Ishikawa (cell line): ENCODE measurements at regions not wholly inside any gene's neighbourhood (a gene's known extent, or its start where the extent isn't known, plus 50 kb on each side); places are given as distances from the start of the nearest gene placed in this dataset.

Experiments used
- CEBPB ChIP-seq: IDR thresholded peaks from 2 replicates; pipeline ENCODE4 v1.6.1; 2012
- CREB1 ChIP-seq: IDR thresholded peaks from 2 replicates; pipeline ENCODE4 v1.6.1; 2012; ENCODE audit warnings: low read depth
- EGR1 ChIP-seq: IDR thresholded peaks from 2 replicates; pipeline ENCODE4 v1.6.1; 2012
- EP300 ChIP-seq: IDR thresholded peaks from 2 replicates; pipeline ENCODE4 v1.6.1; 2012; ENCODE audit warnings: borderline replicate concordance
- FOXM1 ChIP-seq: IDR thresholded peaks from 2 replicates; pipeline ENCODE4 v1.6.1; 2012; ENCODE audit warnings: low read depth, borderline replicate concordance
- NFIC ChIP-seq: IDR thresholded peaks from 2 replicates; pipeline ENCODE4 v1.6.1; 2012
- RAD21 ChIP-seq: IDR thresholded peaks from 2 replicates; pipeline ENCODE4 v1.6.1; 2012; ENCODE audit warnings: low read depth
- TAF1 ChIP-seq: IDR thresholded peaks from 2 replicates; pipeline ENCODE4 v1.6.1; 2012; ENCODE audit warnings: low read depth, mild to moderate bottlenecking
- TCF12 ChIP-seq: IDR thresholded peaks from 2 replicates; pipeline ENCODE4 v1.6.1; 2012; ENCODE audit warnings: low read depth
- TEAD4 ChIP-seq: IDR thresholded peaks from 2 replicates; pipeline ENCODE4 v1.6.1; 2012
- YY1 ChIP-seq: IDR thresholded peaks from 2 replicates; pipeline ENCODE4 v1.6.1; 2012; ENCODE audit warnings: low read depth
- ZBTB7A ChIP-seq: IDR thresholded peaks from 2 replicates; pipeline ENCODE4 v1.6.1; 2012; ENCODE audit warnings: low read depth
- TF ChIP-seq, protein P1 (sequence below): IDR thresholded peaks from 2 replicates; pipeline ENCODE4 v1.6.1; 2012; ENCODE audit warnings: low read depth, mild to moderate bottlenecking
- TF ChIP-seq, protein P2 (sequence below): IDR thresholded peaks from 2 replicates; pipeline ENCODE4 v1.6.1; 2012
- TF ChIP-seq, protein P3 (sequence below): IDR thresholded peaks from 2 replicates; pipeline ENCODE4 v1.6.1; 2012

DNA sequence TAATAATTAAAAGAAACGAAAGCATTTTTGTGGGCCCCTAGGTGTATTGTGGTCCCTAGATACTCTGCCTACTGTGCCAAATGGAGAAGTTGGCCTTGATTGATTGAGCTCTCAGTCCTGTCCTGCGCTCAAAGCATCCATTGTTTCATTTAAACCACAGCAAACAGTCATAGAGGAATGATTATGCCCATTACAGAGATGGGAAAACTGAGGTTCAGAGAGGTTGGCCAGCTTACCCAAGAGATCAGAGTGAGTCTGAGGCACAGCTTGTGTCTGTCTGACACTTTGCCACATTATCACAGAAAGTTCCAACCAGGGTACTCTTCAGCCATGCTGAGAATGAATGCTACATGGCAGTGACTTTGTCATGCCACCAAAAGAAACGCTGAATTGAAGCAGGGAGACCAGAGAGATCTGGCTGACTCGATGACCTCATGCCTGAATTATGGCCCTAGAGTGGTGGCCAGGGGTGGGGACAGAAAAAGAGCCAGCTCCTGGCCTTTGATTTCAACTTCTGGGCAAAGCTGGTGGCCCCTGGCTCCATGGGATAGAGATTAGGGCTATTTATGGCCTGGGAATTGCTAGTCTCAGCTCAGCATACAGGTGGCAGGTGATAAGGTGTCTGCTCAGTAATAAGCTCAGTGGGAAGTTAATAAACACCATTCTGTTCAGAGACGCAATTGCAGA, 180.5 kb downstream of the MIAT start:
- no peak for TF ChIP-seq CREB1

DNA sequence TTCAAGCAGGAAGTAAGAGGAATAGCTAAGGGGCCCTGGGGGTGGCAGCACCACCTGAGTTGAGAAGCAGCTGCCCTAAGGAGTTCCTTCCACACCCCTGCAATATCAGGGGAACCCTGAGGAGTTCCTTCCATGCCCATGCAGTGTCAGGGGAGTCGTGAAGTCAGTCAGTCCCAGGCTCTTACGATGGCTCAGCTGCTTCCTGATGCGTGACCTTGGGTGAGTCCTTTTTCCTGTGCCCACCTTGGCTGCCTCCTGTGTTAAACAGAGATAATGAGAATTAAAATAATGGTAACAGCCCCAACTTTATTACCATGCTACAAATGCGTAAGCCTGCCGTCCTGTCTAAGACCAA, 181.1 kb downstream of the MIAT start:
- no peak for TF ChIP-seq EP300
- TF ChIP-seq TEAD4: no peak
- no peak for TF ChIP-seq CREB1
- no peak for TF ChIP-seq NFIC
- TF ChIP-seq, protein P1, sequence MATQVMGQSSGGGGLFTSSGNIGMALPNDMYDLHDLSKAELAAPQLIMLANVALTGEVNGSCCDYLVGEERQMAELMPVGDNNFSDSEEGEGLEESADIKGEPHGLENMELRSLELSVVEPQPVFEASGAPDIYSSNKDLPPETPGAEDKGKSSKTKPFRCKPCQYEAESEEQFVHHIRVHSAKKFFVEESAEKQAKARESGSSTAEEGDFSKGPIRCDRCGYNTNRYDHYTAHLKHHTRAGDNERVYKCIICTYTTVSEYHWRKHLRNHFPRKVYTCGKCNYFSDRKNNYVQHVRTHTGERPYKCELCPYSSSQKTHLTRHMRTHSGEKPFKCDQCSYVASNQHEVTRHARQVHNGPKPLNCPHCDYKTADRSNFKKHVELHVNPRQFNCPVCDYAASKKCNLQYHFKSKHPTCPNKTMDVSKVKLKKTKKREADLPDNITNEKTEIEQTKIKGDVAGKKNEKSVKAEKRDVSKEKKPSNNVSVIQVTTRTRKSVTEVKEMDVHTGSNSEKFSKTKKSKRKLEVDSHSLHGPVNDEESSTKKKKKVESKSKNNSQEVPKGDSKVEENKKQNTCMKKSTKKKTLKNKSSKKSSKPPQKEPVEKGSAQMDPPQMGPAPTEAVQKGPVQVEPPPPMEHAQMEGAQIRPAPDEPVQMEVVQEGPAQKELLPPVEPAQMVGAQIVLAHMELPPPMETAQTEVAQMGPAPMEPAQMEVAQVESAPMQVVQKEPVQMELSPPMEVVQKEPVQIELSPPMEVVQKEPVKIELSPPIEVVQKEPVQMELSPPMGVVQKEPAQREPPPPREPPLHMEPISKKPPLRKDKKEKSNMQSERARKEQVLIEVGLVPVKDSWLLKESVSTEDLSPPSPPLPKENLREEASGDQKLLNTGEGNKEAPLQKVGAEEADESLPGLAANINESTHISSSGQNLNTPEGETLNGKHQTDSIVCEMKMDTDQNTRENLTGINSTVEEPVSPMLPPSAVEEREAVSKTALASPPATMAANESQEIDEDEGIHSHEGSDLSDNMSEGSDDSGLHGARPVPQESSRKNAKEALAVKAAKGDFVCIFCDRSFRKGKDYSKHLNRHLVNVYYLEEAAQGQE: no peak
- TF ChIP-seq, protein P2, sequence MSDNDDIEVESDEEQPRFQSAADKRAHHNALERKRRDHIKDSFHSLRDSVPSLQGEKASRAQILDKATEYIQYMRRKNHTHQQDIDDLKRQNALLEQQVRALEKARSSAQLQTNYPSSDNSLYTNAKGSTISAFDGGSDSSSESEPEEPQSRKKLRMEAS: no peak
- no peak for TF ChIP-seq EGR1
- no peak for TF ChIP-seq FOXM1
- TF ChIP-seq TCF12: no peak
- no peak for TF ChIP-seq CEBPB
- no peak for TF ChIP-seq TAF1
- TF ChIP-seq YY1: no peak
- TF ChIP-seq RAD21: no peak
- TF ChIP-seq, protein P3, sequence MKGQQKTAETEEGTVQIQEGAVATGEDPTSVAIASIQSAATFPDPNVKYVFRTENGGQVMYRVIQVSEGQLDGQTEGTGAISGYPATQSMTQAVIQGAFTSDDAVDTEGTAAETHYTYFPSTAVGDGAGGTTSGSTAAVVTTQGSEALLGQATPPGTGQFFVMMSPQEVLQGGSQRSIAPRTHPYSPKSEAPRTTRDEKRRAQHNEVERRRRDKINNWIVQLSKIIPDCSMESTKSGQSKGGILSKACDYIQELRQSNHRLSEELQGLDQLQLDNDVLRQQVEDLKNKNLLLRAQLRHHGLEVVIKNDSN: no peak
- TF ChIP-seq ZBTB7A: no peak

DNA sequence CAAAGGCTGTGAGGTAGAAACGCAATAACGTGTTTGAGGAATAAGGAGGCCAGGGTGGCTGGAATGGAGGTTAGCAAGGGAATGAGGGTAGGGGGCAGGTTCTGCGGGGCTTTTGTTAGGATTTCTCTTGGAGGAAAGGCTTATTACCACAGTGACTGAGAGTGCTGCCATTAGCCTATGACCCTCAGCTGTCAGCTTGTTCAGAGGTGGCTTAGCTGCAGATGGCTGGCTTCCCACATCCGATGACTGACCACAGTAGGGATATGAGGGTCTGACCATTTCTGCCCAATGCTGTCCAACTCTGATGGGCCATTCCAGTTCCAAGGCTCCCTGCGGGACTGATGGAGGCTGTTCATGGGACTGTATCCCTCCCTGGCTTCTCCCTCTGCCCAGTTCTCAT, 181.8 kb downstream of the MIAT start:
- TF ChIP-seq CREB1 (no peak), FOXM1 (no peak), TCF12 (no peak), ZBTB7A (no peak), CEBPB (no peak), TEAD4 (no peak), RAD21 (no peak), YY1 (no peak), TAF1 (no peak)
- TF ChIP-seq, protein P1: no peak

DNA sequence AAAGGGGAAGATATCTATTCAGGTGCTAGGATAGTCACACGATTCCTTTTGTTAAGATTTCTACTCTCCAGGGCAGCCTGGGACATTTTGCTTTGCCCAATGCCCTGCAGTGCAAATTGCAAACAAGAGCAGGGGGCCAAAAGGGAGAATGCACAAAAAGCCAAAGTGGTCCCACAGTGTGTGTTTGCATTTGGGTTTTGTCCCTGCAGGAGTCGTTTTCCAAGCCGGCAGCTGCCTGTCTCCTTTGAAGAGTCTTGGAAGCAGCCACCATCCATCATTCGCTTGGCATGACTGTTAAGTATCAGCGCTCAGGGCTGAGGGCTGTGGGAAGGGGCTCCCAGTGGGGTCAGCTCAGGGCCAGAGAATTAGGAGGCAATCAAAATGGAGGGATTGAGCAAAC, 184.7 kb downstream of the MIAT start:
- no peak for TF ChIP-seq TEAD4
- no peak for TF ChIP-seq NFIC
- TF ChIP-seq, protein P2: no peak
- TF ChIP-seq TCF12: no peak
- TF ChIP-seq RAD21: no peak
- TF ChIP-seq EP300: no peak
- no peak for TF ChIP-seq TAF1
- TF ChIP-seq EGR1: no peak
- TF ChIP-seq, protein P1: no peak
- no peak for TF ChIP-seq FOXM1
- no peak for TF ChIP-seq CEBPB
- TF ChIP-seq CREB1: no peak
- TF ChIP-seq YY1: no peak
- TF ChIP-seq ZBTB7A: no peak
- TF ChIP-seq, protein P3: no peak
